Endothelial cell of umbilical vein (primary cell): ENCODE measurements at regions not wholly inside any gene's neighbourhood (a gene's known extent, or its start where the extent isn't known, plus 50 kb on each side); places are given as distances from the start of the nearest gene placed in this dataset.
"Not testable (repeated sequence)": the region's sequence is repeated elsewhere in the genome, so short reads cannot be mapped to it uniquely, and the experiment has no call there.

Source experiments
- CTCF ChIP-seq, 2 donors: IDR thresholded peaks; 1 replicate in 1 of 2; 2 replicates in 1 of 2; pipeline ENCODE4 v1.5.1; 2011; ENCODE audit warnings: low read length in 2 of 2, mild to moderate bottlenecking in 2 of 2, moderate library complexity in 2 of 2, control low read depth in 1 of 2, inconsistent platforms in 1 of 2, low read depth in 1 of 2; ENCODE audit not compliant: insufficient read depth in 1 of 2; ENCODE audit errors: extremely low read depth in 1 of 2
- EZH2 ChIP-seq: IDR thresholded peaks from 2 replicates; pipeline ENCODE4 v1.6.1; 2012; ENCODE audit warnings: borderline replicate concordance, low read depth, mild to moderate bottlenecking, moderate library complexity, low read length, inconsistent platforms; ENCODE audit not compliant: severe bottlenecking
- MAX ChIP-seq: IDR thresholded peaks from 2 replicates; pipeline ENCODE4 v1.6.1; 2011; ENCODE audit not compliant: insufficient read depth, insufficient read length

GRCh38 chr9:43127026-43127775, 943.7 kb downstream of the SPATA31A6 start:
- TF ChIP-seq CTCF (IDR thresholded peaks at IDR 0.05; ENCODE audit: extremely low read depth in 1 of 2, insufficient read depth in 1 of 2, low read depth in 1 of 2, low read length in 2 of 2); EZH2; MAX: not testable (repeated sequence)
